Sigmoid colon (tissue), 6 donors: ENCODE measurements at regions not wholly inside any gene's neighbourhood (a gene's known extent, or its start where the extent isn't known, plus 50 kb on each side); places are given as distances from the start of the nearest gene placed in this dataset.

Experiments
- DNase-seq: peaks from one replicate; pipeline ENCODE4 v3.0.0-alpha.2; 2019
- H3K27ac ChIP-seq, 4 donors: fragments of 200-600 bp; sonication (generic); one replicate each; pipeline ENCODE4 v1.5.1; 2016 to 2019; ENCODE audit warnings: mild to moderate bottlenecking in 1 of 4
- H3K27me3 ChIP-seq, 3 donors: fragments of 200-600 bp; sonication (generic); one replicate each; pipeline ENCODE4 v1.5.1; 2019; ENCODE audit warnings: mild to moderate bottlenecking in 1 of 3
- H3K36me3 ChIP-seq, 4 donors: fragments of 200-600 bp; sonication (generic); one replicate each; pipeline ENCODE4 v1.5.1; 2016 to 2019
- H3K4me1 ChIP-seq, 4 donors: fragments of 200-600 bp; sonication (generic); one replicate each; pipeline ENCODE4 v1.5.1; 2017 to 2019
- H3K4me3 ChIP-seq, 4 donors: fragments of 200-600 bp; sonication (generic); one replicate each; pipeline ENCODE4 v1.5.1; 2017 to 2019; ENCODE audit warnings: mild to moderate bottlenecking in 2 of 4, moderate library complexity in 1 of 4
- H3K9me3 ChIP-seq, 4 donors: fragments of 200-600 bp in 3 of 4; sonication (generic) in 3 of 4; one replicate each; pipeline versions ENCODE4 v1.5.1 to v1.6.1; 2013 to 2019
- EP300 ChIP-seq, 4 donors: sonication (generic); formaldehyde crosslinking; IDR thresholded peaks; one replicate each; pipeline ENCODE4 v1.6.1; 2017; ENCODE audit warnings: antibody characterized with exemption in 4 of 4
- POLR2A ChIP-seq, 2 donors: fragments of 450-650 bp; IDR thresholded peaks; one replicate each; pipeline ENCODE4 v1.6.1; 2016; ENCODE audit warnings: antibody characterized with exemption in 2 of 2, mild to moderate bottlenecking in 2 of 2, moderate library complexity in 2 of 2
- POLR2AphosphoS5 ChIP-seq, 4 donors: sonication (generic); formaldehyde crosslinking; IDR thresholded peaks; one replicate each; pipeline ENCODE4 v1.6.1; 2017; ENCODE audit warnings: antibody characterized with exemption in 4 of 4
- WGBS, 2 donors: extraction: QIAGEN DNeasy Blood & Tissue Kit; methylation state at CpG; one replicate each; pipeline ENCODE4 v1.1.7; 2013; 5-methylcytosine and 5-hydroxymethylcytosine counted together
- intact Hi-C: fragments of 100-400 bp; cut with DNase I; formaldehyde crosslinking; loops from one replicate; pipeline ENCODE4 v1.15.1; 2023
- TF ChIP-seq, protein P1 (sequence below), 4 experiments: fragments of 450-650 bp in 3 of 4; fragments of 200-600 bp in 1 of 4; IDR thresholded peaks; one replicate each; pipeline ENCODE4 v1.5.1; 2016 to 2019; ENCODE audit warnings: antibody characterized with exemption in 4 of 4, mild to moderate bottlenecking in 3 of 4, moderate library complexity in 2 of 4
- donor health status: healthy with polysubstance abuse.
- donor health status: healthy.

DNA sequence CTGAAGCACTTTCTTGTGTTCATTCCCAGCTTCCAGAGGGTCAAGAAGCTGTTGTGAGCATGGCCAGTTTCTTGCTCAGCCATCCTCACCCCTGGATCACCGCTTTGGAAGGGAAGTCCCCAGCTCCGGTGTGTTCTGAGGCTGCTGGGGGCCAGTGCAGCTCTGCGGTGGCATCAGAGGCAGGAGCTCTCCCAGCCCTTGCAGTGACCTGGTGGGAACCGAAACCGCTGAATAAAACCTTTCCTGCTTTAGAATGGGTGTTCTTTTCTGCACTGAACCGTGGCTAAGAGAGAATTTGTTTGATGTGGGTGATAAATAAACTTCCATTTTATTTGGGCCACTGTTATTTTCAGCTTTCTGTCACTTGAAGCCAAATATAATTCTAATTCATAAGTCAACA, 450.9 kb upstream of the VSTM2A start:
- Histone ChIP-seq H3K4me1 (no peaks in the 10 kb centered on the region), H3K27ac (no peak overlapping the region), H3K36me3 (no peaks in the 10 kb centered on the region), H3K4me3 (no peak overlapping the region), H3K27me3 (no peaks in the 10 kb centered on the region), H3K9me3 (no peaks in the 10 kb centered on the region)
- 80 to 82% methylated on average over 6 of the region's 6 CpGs for WGBS, 2 donors
- TF ChIP-seq, protein P1, sequence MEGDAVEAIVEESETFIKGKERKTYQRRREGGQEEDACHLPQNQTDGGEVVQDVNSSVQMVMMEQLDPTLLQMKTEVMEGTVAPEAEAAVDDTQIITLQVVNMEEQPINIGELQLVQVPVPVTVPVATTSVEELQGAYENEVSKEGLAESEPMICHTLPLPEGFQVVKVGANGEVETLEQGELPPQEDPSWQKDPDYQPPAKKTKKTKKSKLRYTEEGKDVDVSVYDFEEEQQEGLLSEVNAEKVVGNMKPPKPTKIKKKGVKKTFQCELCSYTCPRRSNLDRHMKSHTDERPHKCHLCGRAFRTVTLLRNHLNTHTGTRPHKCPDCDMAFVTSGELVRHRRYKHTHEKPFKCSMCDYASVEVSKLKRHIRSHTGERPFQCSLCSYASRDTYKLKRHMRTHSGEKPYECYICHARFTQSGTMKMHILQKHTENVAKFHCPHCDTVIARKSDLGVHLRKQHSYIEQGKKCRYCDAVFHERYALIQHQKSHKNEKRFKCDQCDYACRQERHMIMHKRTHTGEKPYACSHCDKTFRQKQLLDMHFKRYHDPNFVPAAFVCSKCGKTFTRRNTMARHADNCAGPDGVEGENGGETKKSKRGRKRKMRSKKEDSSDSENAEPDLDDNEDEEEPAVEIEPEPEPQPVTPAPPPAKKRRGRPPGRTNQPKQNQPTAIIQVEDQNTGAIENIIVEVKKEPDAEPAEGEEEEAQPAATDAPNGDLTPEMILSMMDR (IDR thresholded peaks at IDR 0.05): no peak
- TF ChIP-seq POLR2A (IDR thresholded peaks at IDR 0.05): no peak
- intact Hi-C loops: no loop called here
- DNase-seq: no peak

DNA sequence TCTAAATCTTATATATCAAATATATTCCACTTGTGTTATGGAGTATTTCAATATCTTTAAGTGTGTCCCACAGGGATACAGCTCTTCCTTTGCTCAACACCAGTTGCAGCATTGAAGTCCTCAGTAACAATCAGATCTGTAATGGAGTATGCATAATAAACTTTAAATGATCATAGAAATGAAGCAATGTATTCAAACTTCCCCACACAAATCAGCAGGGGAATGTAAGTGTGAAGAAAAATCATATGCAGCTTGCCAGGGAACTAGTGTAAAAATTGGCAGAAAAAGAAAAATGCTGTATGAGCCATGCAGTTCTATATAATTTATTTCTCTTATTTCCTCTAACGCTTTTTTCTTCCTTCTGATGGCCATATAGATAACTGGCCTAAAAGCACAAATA, 444.3 kb upstream of the VSTM2A start:
- TF ChIP-seq EP300 (IDR thresholded peaks at IDR 0.05) (no peak), POLR2AphosphoS5 (IDR thresholded peaks at IDR 0.05) (no peak), POLR2A (IDR thresholded peaks at IDR 0.05) (no peak)
- TF ChIP-seq, protein P1 (IDR thresholded peaks at IDR 0.05): no peak
- H3K27ac ChIP-seq: no peak overlapping the region
- 79 to 85% methylated on average over 1 of the region's 1 CpG for WGBS, 2 donors
- no peaks in the 10 kb centered on the region for H3K27me3 ChIP-seq
- H3K36me3 ChIP-seq: no peaks in the 10 kb centered on the region
- no peaks in the 10 kb centered on the region for H3K4me1 ChIP-seq
- no peak overlapping the region for H3K4me3 ChIP-seq
- intact Hi-C loops: no loop called here
- peaks cover 0 to 2% (median 0%) of the 10 kb centered on the region in 4 donors for H3K9me3 ChIP-seq
- no peak for DNase-seq

GRCh38 chr7:54109501-54109900, 432.7 kb upstream of the VSTM2A start:
- Histone ChIP-seq H3K4me3 (no peak overlapping the region), H3K27me3 (no peaks in the 10 kb centered on the region), H3K36me3 (no peaks in the 10 kb centered on the region), H3K4me1 (no peaks in the 10 kb centered on the region), H3K27ac (no peak overlapping the region), H3K9me3 (no peaks in the 10 kb centered on the region)
- DNase-seq: no peak
- intact Hi-C loops: no loop called here
- TF ChIP-seq POLR2AphosphoS5 (IDR thresholded peaks at IDR 0.05) (no peak), POLR2A (IDR thresholded peaks at IDR 0.05) (no peak), EP300 (IDR thresholded peaks at IDR 0.05) (no peak)
- TF ChIP-seq, protein P1 (IDR thresholded peaks at IDR 0.05): no peak
- WGBS, 2 donors: 75% methylated on average over 4 of the region's 4 CpGs

GRCh38 chr7:54111814-54112511, 430.2 kb upstream of the VSTM2A start:
- TF ChIP-seq, protein P1 (IDR thresholded peaks at IDR 0.05): no peak
- no peak for TF ChIP-seq POLR2A (IDR thresholded peaks at IDR 0.05)
- TF ChIP-seq EP300 (IDR thresholded peaks at IDR 0.05): no peak
- no peak for TF ChIP-seq POLR2AphosphoS5 (IDR thresholded peaks at IDR 0.05)
- no peaks in the 10 kb centered on the region for H3K9me3 ChIP-seq
- WGBS, 2 donors: 63 to 69% methylated on average over 6 of the region's 6 CpGs
- intact Hi-C loops: no loop called here
- H3K27ac ChIP-seq: no peak overlapping the region
- H3K36me3 ChIP-seq: no peaks in the 10 kb centered on the region
- H3K4me3 ChIP-seq: no peak overlapping the region
- H3K4me1 ChIP-seq: no peaks in the 10 kb centered on the region
- no peak for DNase-seq
- H3K27me3 ChIP-seq: no peaks in the 10 kb centered on the region

- no peaks in the 10 kb centered on the region for H3K27me3 ChIP-seq
- TF ChIP-seq, protein P1 (IDR thresholded peaks at IDR 0.05): no peak
- no peak for TF ChIP-seq EP300 (IDR thresholded peaks at IDR 0.05)
- no peak for TF ChIP-seq POLR2A (IDR thresholded peaks at IDR 0.05)
- TF ChIP-seq POLR2AphosphoS5 (IDR thresholded peaks at IDR 0.05): no peak
- H3K36me3 ChIP-seq: no peaks in the 10 kb centered on the region
- no peak for DNase-seq
- no peaks in the 10 kb centered on the region for H3K9me3 ChIP-seq
- 42 to 51% methylated on average over 3 of the region's 3 CpGs for WGBS, 2 donors
- no peak overlapping the region for H3K27ac ChIP-seq
- no peaks in the 10 kb centered on the region for H3K4me1 ChIP-seq
- intact Hi-C loops: no loop called here
- no peak overlapping the region for H3K4me3 ChIP-seq
These were observed 429.6 kb upstream of the VSTM2A start for GRCh38 chr7:54112567-54112966.
